Mesothelial cell of epicardium (in vitro differentiated cells): ENCODE measurements at regions not wholly inside any gene's neighbourhood (a gene's known extent, or its start where the extent isn't known, plus 50 kb on each side); places are given as distances from the start of the nearest gene placed in this dataset.
A peak's percentile ranks its signal among the peaks of the same experiment; 100 is the strongest.

Experiments
- DNase-seq, 2 experiments: peaks; one replicate each; pipeline ENCODE4 v3.0.0; 2021; ENCODE audit warnings: low spot score in 2 of 2; ENCODE audit not compliant: unreplicated experiment in 2 of 2
- H3K27ac Mint-ChIP-seq: 2 replicates; pipeline ENCODE4 v1.8.0; 2021; ENCODE audit warnings: mixed read lengths
- H3K27me3 Mint-ChIP-seq: 2 replicates; pipeline ENCODE4 v1.8.0; 2021; ENCODE audit warnings: low read depth, mixed read lengths
- H3K36me3 Mint-ChIP-seq: 2 replicates; pipeline ENCODE4 v1.8.0; 2021; ENCODE audit warnings: mixed read lengths
- H3K4me1 Mint-ChIP-seq: 2 replicates; pipeline ENCODE4 v1.8.0; 2021; ENCODE audit warnings: mixed read lengths
- H3K4me3 Mint-ChIP-seq: 2 replicates; pipeline ENCODE4 v1.8.0; 2021; ENCODE audit warnings: mild to moderate bottlenecking, moderate library complexity, mixed read lengths
- H3K9me3 Mint-ChIP-seq: 2 replicates; pipeline ENCODE4 v1.8.0; 2021; ENCODE audit warnings: mixed read lengths
- CTCF ChIP-seq: fragments of 200-600 bp; sonication (generic); IDR thresholded peaks from one replicate; pipeline ENCODE4 v1.5.0; 2021; ENCODE audit warnings: antibody characterized with exemption; ENCODE audit not compliant: unreplicated experiment

- peaks cover 7% of the 10 kb centered on the region for H3K4me1 Mint-ChIP-seq
- H3K36me3 Mint-ChIP-seq = no peaks in the 10 kb centered on the region
- no peak overlapping the region for H3K27ac Mint-ChIP-seq
- no peak overlapping the region for H3K4me3 Mint-ChIP-seq
- DNase-seq = no peak
- H3K9me3 Mint-ChIP-seq = no peaks in the 10 kb centered on the region
- TF ChIP-seq CTCF = no peak
- H3K27me3 Mint-ChIP-seq = peaks cover 3% of the 10 kb centered on the region
Observed at GRCh38 chr15:38861108-38861507, 296.5 kb upstream of the RASGRP1 start.

GRCh38 chr15:38862099-38862498, 297.5 kb upstream of the RASGRP1 start:
- H3K4me3 Mint-ChIP-seq = no peak overlapping the region
- no peaks in the 10 kb centered on the region for H3K9me3 Mint-ChIP-seq
- peaks cover 7% of the 10 kb centered on the region for H3K4me1 Mint-ChIP-seq
- H3K27ac Mint-ChIP-seq = no peak overlapping the region
- H3K27me3 Mint-ChIP-seq = peaks cover 2% of the 10 kb centered on the region
- TF ChIP-seq CTCF = no peak
- H3K36me3 Mint-ChIP-seq = no peaks in the 10 kb centered on the region
- no peak for DNase-seq

- Mint-ChIP-seq H3K27me3 (no peaks in the 10 kb centered on the region), H3K36me3 (no peaks in the 10 kb centered on the region), H3K4me1 (peaks cover 7% of the 10 kb centered on the region), H3K4me3 (no peak overlapping the region), H3K27ac (no peak overlapping the region), H3K9me3 (no peaks in the 10 kb centered on the region)
- TF ChIP-seq CTCF = no peak
- DNase-seq = no peak
Observed at GRCh38 chr15:38863381-38863780, 298.8 kb upstream of the RASGRP1 start.

GRCh38 chr15:38864122-38864521, 299.5 kb upstream of the RASGRP1 start:
- no peaks in the 10 kb centered on the region for H3K9me3 Mint-ChIP-seq
- no peak overlapping the region for H3K27ac Mint-ChIP-seq
- no peak overlapping the region for H3K4me3 Mint-ChIP-seq
- peaks cover 7% of the 10 kb centered on the region for H3K4me1 Mint-ChIP-seq
- no peak for TF ChIP-seq CTCF
- H3K36me3 Mint-ChIP-seq = no peaks in the 10 kb centered on the region
- no peak for DNase-seq
- no peaks in the 10 kb centered on the region for H3K27me3 Mint-ChIP-seq

- no peak for DNase-seq
- Mint-ChIP-seq H3K36me3 (no peaks in the 10 kb centered on the region), H3K4me3 (no peak overlapping the region), H3K4me1 (peaks cover 7% of the 10 kb centered on the region), H3K27me3 (no peaks in the 10 kb centered on the region), H3K9me3 (peaks cover 5% of the 10 kb centered on the region), H3K27ac (peak overlapping the region; percentile 87)
- TF ChIP-seq CTCF = no peak
Observed at GRCh38 chr15:38864827-38865581, 300.4 kb upstream of the RASGRP1 start.

GRCh38 chr15:38867556-38867955, 302.9 kb upstream of the RASGRP1 start:
- TF ChIP-seq CTCF = no peak
- Mint-ChIP-seq H3K4me1 (peaks cover 7% of the 10 kb centered on the region), H3K27ac (no peak overlapping the region), H3K27me3 (no peaks in the 10 kb centered on the region), H3K4me3 (no peak overlapping the region), H3K9me3 (peaks cover 10% of the 10 kb centered on the region), H3K36me3 (no peaks in the 10 kb centered on the region)
- DNase-seq = no peak
